Testis (tissue), 2 donors: ENCODE measurements at regions not wholly inside any gene's neighbourhood (a gene's known extent, or its start where the extent isn't known, plus 50 kb on each side); places are given as distances from the start of the nearest gene placed in this dataset.

Experiments used
- POLR2A ChIP-seq: fragments of 450-650 bp; IDR thresholded peaks from one replicate; pipeline ENCODE4 v1.6.1; 2017; ENCODE audit warnings: antibody characterized with exemption, mild to moderate bottlenecking, moderate library complexity
- TF ChIP-seq, protein P1 (sequence below), 3 experiments: fragments of 450-650 bp in 2 of 3; fragments of 200-600 bp in 1 of 3; sonication (generic) in 1 of 3; IDR thresholded peaks; one replicate each; pipeline ENCODE4 v1.5.1; 2016 to 2019; ENCODE audit warnings: antibody characterized with exemption in 3 of 3, mild to moderate bottlenecking in 2 of 3, moderate library complexity in 1 of 3

DNA sequence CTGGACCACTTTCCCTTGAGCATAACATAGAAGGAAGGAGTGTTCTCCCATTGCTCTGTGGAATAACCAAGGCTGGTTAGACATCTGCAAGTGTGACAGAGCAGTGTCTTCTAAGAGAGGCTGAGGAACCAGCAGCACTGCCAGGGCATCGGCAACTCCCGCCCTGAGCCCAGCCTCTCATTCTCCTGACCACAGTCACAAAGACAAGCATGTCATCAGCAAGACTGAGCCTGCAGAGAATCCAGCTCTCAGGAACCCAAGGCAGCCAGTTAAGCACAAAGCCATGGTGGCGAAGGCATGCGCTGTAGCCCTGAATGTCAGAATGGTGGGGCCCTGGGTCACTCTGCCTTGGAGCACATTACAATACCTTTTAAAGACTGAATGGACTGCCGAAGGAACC, 253.9 kb downstream of the AGTPBP1 start:
- TF ChIP-seq, protein P1, sequence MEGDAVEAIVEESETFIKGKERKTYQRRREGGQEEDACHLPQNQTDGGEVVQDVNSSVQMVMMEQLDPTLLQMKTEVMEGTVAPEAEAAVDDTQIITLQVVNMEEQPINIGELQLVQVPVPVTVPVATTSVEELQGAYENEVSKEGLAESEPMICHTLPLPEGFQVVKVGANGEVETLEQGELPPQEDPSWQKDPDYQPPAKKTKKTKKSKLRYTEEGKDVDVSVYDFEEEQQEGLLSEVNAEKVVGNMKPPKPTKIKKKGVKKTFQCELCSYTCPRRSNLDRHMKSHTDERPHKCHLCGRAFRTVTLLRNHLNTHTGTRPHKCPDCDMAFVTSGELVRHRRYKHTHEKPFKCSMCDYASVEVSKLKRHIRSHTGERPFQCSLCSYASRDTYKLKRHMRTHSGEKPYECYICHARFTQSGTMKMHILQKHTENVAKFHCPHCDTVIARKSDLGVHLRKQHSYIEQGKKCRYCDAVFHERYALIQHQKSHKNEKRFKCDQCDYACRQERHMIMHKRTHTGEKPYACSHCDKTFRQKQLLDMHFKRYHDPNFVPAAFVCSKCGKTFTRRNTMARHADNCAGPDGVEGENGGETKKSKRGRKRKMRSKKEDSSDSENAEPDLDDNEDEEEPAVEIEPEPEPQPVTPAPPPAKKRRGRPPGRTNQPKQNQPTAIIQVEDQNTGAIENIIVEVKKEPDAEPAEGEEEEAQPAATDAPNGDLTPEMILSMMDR (IDR thresholded peaks at IDR 0.05) = no peak
- no peak for TF ChIP-seq POLR2A
